ENCODE measurements at regions not wholly inside any gene's neighbourhood (a gene's known extent, or its start where the extent isn't known, plus 50 kb on each side); places are given as distances from the start of the nearest gene placed in this dataset.

GRCh38 chr3:643376-643775 lies 446.8 kb downstream of the CHL1 start:
- no peaks in the 10 kb centered on the region for H3K9me3 ChIP-seq
- H3K27ac ChIP-seq, result no peak overlapping the region
- H3K36me3 ChIP-seq, result no peaks in the 10 kb centered on the region
- no peak for DNase-seq
- H3K4me1 ChIP-seq, result no peaks in the 10 kb centered on the region
- intact Hi-C loops (cut with DNase I), result no loop called here
- H3K27me3 ChIP-seq, result no peaks in the 10 kb centered on the region
- no peak overlapping the region for H3K4me3 ChIP-seq (replicated peaks in 1 of 3)
- TF ChIP-seq POLR2A (IDR thresholded peaks at IDR 0.05) (no peak), CTCF (IDR thresholded peaks at IDR 0.05) (no peak)
- 42 to 55% methylated on average over 1 of the region's 1 CpG for WGBS, 2 donors

GRCh38 chr3:655824-656223 lies 437.0 kb upstream of the CNTN6 start:
- TF ChIP-seq POLR2A (IDR thresholded peaks at IDR 0.05) (no peak), CTCF (IDR thresholded peaks at IDR 0.05) (no peak)
- H3K4me3 ChIP-seq (replicated peaks in 1 of 3), result no peak overlapping the region

GRCh38 chr3:661356-661755 lies 431.5 kb upstream of the CNTN6 start:
- Histone ChIP-seq H3K27me3 (no peaks in the 10 kb centered on the region), H3K36me3 (no peaks in the 10 kb centered on the region), H3K4me1 (no peaks in the 10 kb centered on the region), H3K4me3 (replicated peaks in 1 of 3) (no peak overlapping the region), H3K9me3 (no peaks in the 10 kb centered on the region), H3K27ac (no peak overlapping the region)
- 62 to 84% methylated on average over 3 of the region's 3 CpGs for WGBS, 2 donors
- TF ChIP-seq CTCF (IDR thresholded peaks at IDR 0.05) (no peak), POLR2A (IDR thresholded peaks at IDR 0.05) (no peak)
- intact Hi-C loops (cut with DNase I), result no loop called here
- no peak for DNase-seq

More at GRCh38 chr3:655824-656223, 437.0 kb upstream of the CNTN6 start:
- Histone ChIP-seq H3K4me1 (no peaks in the 10 kb centered on the region), H3K27me3 (no peaks in the 10 kb centered on the region), H3K36me3 (no peaks in the 10 kb centered on the region), H3K9me3 (no peaks in the 10 kb centered on the region), H3K27ac (no peak overlapping the region)
- DNase-seq, result no peak
- WGBS, 2 donors, result 88 to 92% methylated on average over 1 of the region's 1 CpG
- intact Hi-C loops (cut with DNase I), result no loop called here

GRCh38 chr3:674116-674515 lies 418.7 kb upstream of the CNTN6 start:
- Histone ChIP-seq H3K36me3 (no peaks in the 10 kb centered on the region), H3K9me3 (no peaks in the 10 kb centered on the region), H3K27me3 (no peaks in the 10 kb centered on the region), H3K4me1 (no peaks in the 10 kb centered on the region), H3K27ac (no peak overlapping the region), H3K4me3 (replicated peaks in 1 of 3) (no peak overlapping the region)
- intact Hi-C loops (cut with DNase I), result no loop called here
- no peak for DNase-seq
- no peak for TF ChIP-seq POLR2A (IDR thresholded peaks at IDR 0.05)
- TF ChIP-seq CTCF (IDR thresholded peaks at IDR 0.05), result no peak
- WGBS, 2 donors, result 80 to 83% methylated on average over 2 of the region's 2 CpGs

GRCh38 chr3:675846-676245 lies 417.0 kb upstream of the CNTN6 start:
- H3K9me3 ChIP-seq, result no peaks in the 10 kb centered on the region
- no peak for DNase-seq
- no peak for TF ChIP-seq POLR2A (IDR thresholded peaks at IDR 0.05)
- TF ChIP-seq CTCF (IDR thresholded peaks at IDR 0.05), result no peak
- WGBS, 2 donors, result 81% methylated on average over 4 of the region's 4 CpGs
- no peak overlapping the region for H3K4me3 ChIP-seq (replicated peaks in 1 of 3)
- intact Hi-C loops (cut with DNase I), result no loop called here
- H3K36me3 ChIP-seq, result no peaks in the 10 kb centered on the region
- no peak overlapping the region for H3K27ac ChIP-seq
- H3K4me1 ChIP-seq, result no peaks in the 10 kb centered on the region
- no peaks in the 10 kb centered on the region for H3K27me3 ChIP-seq
